PC-3 (cell line): ENCODE measurements at regions not wholly inside any gene's neighbourhood (a gene's known extent, or its start where the extent isn't known, plus 50 kb on each side); places are given as distances from the start of the nearest gene placed in this dataset.

Source experiments
- ATAC-seq: fragments of 200-7000 bp; cut with Tn5 transposase; 2 replicates; pipeline ENCODE4 v1.9.1; 2020; ENCODE audit warnings: mild to moderate bottlenecking, moderate library complexity
- BruUV-seq: library from RNA; stranded (reverse); fragments of 400-500 nt; replicated peaks from 2 replicates; lab custom pipeline; 2021; lab: Mats Ljungman, UMichigan
- CTCF ChIA-PET: fragments of 300-600 bp; sonication (Branson Sonifier 250); formaldehyde crosslinking; loops from one replicate; lab custom pipeline; 2022; ENCODE audit warnings: antibody characterized with exemption; lab: Charles Lee
- POLR2A ChIA-PET: fragments of 300-600 bp; sonication (Branson Sonifier 250); formaldehyde crosslinking; loops from one replicate; lab custom pipeline; 2022; ENCODE audit warnings: antibody characterized with exemption; ENCODE audit not compliant: unreplicated experiment; lab: Charles Lee
- DNase-seq: peaks from one replicate; pipeline ENCODE4 v3.0.0-alpha.2; 2015
- H2AFZ ChIP-seq: fragments of 300-600 bp; sonication (generic); 2 replicates; pipeline ENCODE4 v1.6.0; 2016; ENCODE audit warnings: antibody characterized with exemption, low read length
- H3F3A ChIP-seq: fragments of 300-600 bp; sonication (generic); one replicate; pipeline ENCODE4 v1.6.0; 2017; ENCODE audit warnings: antibody characterized with exemption, low read length, control low read depth, mild to moderate bottlenecking; ENCODE audit not compliant: unreplicated experiment
- H3K27ac ChIP-seq: fragments of 300-600 bp; sonication (generic); 2 replicates; pipeline ENCODE4 v1.5.1; 2016; ENCODE audit warnings: mild to moderate bottlenecking, low read length
- H3K27me3 ChIP-seq: fragments of 300-600 bp; sonication (generic); 2 replicates; pipeline ENCODE4 v1.6.1; 2016; ENCODE audit warnings: low read length, mixed read lengths
- H3K36me3 ChIP-seq: fragments of 300-600 bp; sonication (generic); 2 replicates; pipeline ENCODE4 v1.6.1; 2016; ENCODE audit warnings: low read depth, mixed run types, low read length, mixed read lengths
- H3K4me1 ChIP-seq: fragments of 300-600 bp; sonication (generic); 2 replicates; pipeline ENCODE4 v1.5.1; 2016; ENCODE audit warnings: low read length; ENCODE audit not compliant: insufficient read depth
- H3K4me2 ChIP-seq: fragments of 300-600 bp; sonication (generic); 2 replicates; pipeline ENCODE4 v1.6.0; 2016; ENCODE audit warnings: low read length
- H3K4me3 ChIP-seq: fragments of 300-600 bp; sonication (generic); 2 replicates; pipeline ENCODE4 v1.5.1; 2016; ENCODE audit warnings: mild to moderate bottlenecking, low read length, mixed read lengths
- H3K79me2 ChIP-seq: fragments of 300-600 bp; sonication (generic); 2 replicates; pipeline ENCODE4 v1.6.1; 2017; ENCODE audit warnings: low read length, mixed read lengths
- H3K9ac ChIP-seq: fragments of 300-600 bp; sonication (generic); 2 replicates; pipeline ENCODE4 v1.6.0; 2016; ENCODE audit warnings: mild to moderate bottlenecking, low read length
- H3K9me2 ChIP-seq: fragments of 300-600 bp; sonication (generic); replicated peaks from 2 replicates; pipeline ENCODE4 v1.6.1; 2016; ENCODE audit warnings: mixed run types, low read length, mixed read lengths
- H3K9me3 ChIP-seq: fragments of 300-600 bp; sonication (generic); 2 replicates; pipeline ENCODE4 v1.6.1; 2016; ENCODE audit warnings: low read length, mixed read lengths
- H4K20me1 ChIP-seq: fragments of 300-600 bp; sonication (generic); 2 replicates; pipeline ENCODE4 v1.6.1; 2016; ENCODE audit warnings: low read length, mixed read lengths
- EZH2 ChIP-seq: fragments of 300-600 bp; sonication (generic); IDR thresholded peaks from one replicate; pipeline ENCODE4 v1.6.1; 2017; ENCODE audit warnings: antibody characterized with exemption, mild to moderate bottlenecking, low read length; ENCODE audit not compliant: unreplicated experiment
- EZH2phosphoT487 ChIP-seq: fragments of 300-600 bp; sonication (generic); IDR thresholded peaks from 2 replicates; pipeline ENCODE4 v1.6.1; 2018; ENCODE audit warnings: mild to moderate bottlenecking, antibody characterized with exemption, low read length, borderline replicate concordance
- intact Hi-C: fragments of 100-400 bp; cut with micrococcal nuclease; formaldehyde crosslinking; loops from 2 replicates; pipeline ENCODE4 v1.9.0; 2023
- TF ChIP-seq, protein P1 (sequence below): fragments of 300-600 bp; sonication (generic); conservative IDR thresholded peaks from 2 replicates; pipeline ENCODE4 v1.5.1; 2017; ENCODE audit warnings: antibody characterized with exemption, low read depth, mild to moderate bottlenecking, low read length

- CTCF ChIA-PET: no interaction called here
- Histone ChIP-seq H3K9me2 (no peaks in the 10 kb centered on the region), H3F3A (no peaks in the 10 kb centered on the region), H3K4me1 (peaks cover 23% of the 10 kb centered on the region), H3K4me2 (no peak overlapping the region), H2AFZ (no peak overlapping the region), H3K9ac (no peak overlapping the region), H4K20me1 (no peaks in the 10 kb centered on the region), H3K27me3 (no peaks in the 10 kb centered on the region), H3K79me2 (no peaks in the 10 kb centered on the region), H3K9me3 (no peaks in the 10 kb centered on the region), H3K27ac (no peak overlapping the region), H3K4me3 (no peak overlapping the region), H3K36me3 (no peaks in the 10 kb centered on the region)
- POLR2A ChIA-PET: interaction anchor here (0.6 kb wide), 1 partner anchor 25 kb away, joined by 3 read pairs; no protein-coding TSS in a partner anchor
- DNase-seq (no peak), ATAC-seq (no peak)
- TF ChIP-seq, protein P1, sequence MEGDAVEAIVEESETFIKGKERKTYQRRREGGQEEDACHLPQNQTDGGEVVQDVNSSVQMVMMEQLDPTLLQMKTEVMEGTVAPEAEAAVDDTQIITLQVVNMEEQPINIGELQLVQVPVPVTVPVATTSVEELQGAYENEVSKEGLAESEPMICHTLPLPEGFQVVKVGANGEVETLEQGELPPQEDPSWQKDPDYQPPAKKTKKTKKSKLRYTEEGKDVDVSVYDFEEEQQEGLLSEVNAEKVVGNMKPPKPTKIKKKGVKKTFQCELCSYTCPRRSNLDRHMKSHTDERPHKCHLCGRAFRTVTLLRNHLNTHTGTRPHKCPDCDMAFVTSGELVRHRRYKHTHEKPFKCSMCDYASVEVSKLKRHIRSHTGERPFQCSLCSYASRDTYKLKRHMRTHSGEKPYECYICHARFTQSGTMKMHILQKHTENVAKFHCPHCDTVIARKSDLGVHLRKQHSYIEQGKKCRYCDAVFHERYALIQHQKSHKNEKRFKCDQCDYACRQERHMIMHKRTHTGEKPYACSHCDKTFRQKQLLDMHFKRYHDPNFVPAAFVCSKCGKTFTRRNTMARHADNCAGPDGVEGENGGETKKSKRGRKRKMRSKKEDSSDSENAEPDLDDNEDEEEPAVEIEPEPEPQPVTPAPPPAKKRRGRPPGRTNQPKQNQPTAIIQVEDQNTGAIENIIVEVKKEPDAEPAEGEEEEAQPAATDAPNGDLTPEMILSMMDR: no peak
- TF ChIP-seq EZH2phosphoT487: no peak
- intact Hi-C loops: no loop called here
- BruUV-seq: no TSS peak
These were observed 251.1 kb downstream of the HAO1 start for GRCh38 chr20:7689151-7689550.

DNA sequence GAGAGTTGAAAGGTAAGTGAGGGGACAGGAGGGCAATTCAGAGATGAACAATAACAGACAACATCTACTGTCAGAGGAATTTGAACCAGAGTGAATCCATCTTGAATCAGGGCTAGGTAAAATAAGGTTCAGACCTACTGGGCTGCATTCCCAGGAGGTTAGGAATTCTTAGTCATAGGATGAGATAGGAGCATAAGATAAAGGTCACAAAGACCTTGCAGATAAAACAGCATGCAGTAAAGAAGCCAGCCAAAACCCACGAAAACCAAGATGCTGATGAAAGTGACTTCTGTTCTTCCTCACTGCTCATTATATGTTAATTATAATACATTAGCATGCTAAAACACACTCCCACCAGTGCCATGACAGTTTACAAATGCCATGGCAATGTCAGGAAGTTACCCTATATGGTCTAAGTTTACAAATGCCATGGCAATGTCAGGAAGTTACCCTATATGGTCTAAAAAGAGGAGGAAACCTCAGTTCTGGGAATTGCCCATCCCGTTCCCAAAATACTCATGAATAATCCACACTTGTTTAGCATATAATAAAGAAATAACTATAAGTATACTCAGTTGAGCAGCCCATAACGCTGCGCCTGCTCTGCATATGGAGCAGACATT lies 248.5 kb downstream of the HAO1 start:
- Histone ChIP-seq H3K79me2 (no peaks in the 10 kb centered on the region), H3K4me2 (peak overlapping the region; percentile 10; the same call in 1 of the 2 replicates), H3F3A (no peaks in the 10 kb centered on the region), H3K4me1 (peaks cover 37% of the 10 kb centered on the region), H4K20me1 (no peaks in the 10 kb centered on the region), H3K9ac (peak overlapping the region; percentile 41; the same call in 1 of the 2 replicates), H3K9me2 (no peaks in the 10 kb centered on the region), H3K9me3 (no peaks in the 10 kb centered on the region), H3K27me3 (no peaks in the 10 kb centered on the region), H3K4me3 (no peak overlapping the region), H3K36me3 (no peaks in the 10 kb centered on the region), H2AFZ (no peak overlapping the region), H3K27ac (peak overlapping the region; percentile 80)
- no TSS peak for BruUV-seq
- ChIA-PET POLR2A (no interaction called here), CTCF (no interaction called here)
- TF ChIP-seq EZH2phosphoT487 (no peak), EZH2 (no peak)
- TF ChIP-seq, protein P1: no peak
- ATAC-seq: peak; percentile 53
- intact Hi-C loops: no loop called here
- DNase-seq: peak; percentile 71

- no peak for TF ChIP-seq EZH2
- TF ChIP-seq, protein P1: no peak
- H3K4me2 ChIP-seq: peak overlapping the region; percentile 10; the same call in 1 of the 2 replicates
- H3K9me3 ChIP-seq: no peaks in the 10 kb centered on the region
- no peaks in the 10 kb centered on the region for H3K36me3 ChIP-seq
- ChIA-PET POLR2A (no interaction called here), CTCF (no interaction called here)
- peak; percentile 60 for ATAC-seq
- peak overlapping the region; percentile 80 for H3K27ac ChIP-seq
- peak; percentile 76 for DNase-seq
- no TSS peak for BruUV-seq
- H3K9me2 ChIP-seq: no peaks in the 10 kb centered on the region
- intact Hi-C loops: no loop called here
- peak overlapping the region; percentile 37; the same call in 1 of the 2 replicates for H3K9ac ChIP-seq
- peaks cover 37% of the 10 kb centered on the region for H3K4me1 ChIP-seq
- no peaks in the 10 kb centered on the region for H3F3A ChIP-seq
- H2AFZ ChIP-seq: no peak overlapping the region
- H3K79me2 ChIP-seq: no peaks in the 10 kb centered on the region
- H4K20me1 ChIP-seq: no peaks in the 10 kb centered on the region
- no peaks in the 10 kb centered on the region for H3K27me3 ChIP-seq
- H3K4me3 ChIP-seq: no peak overlapping the region
These were observed 247.8 kb downstream of the HAO1 start for GRCh38 chr20:7692478-7692877.
